Stomach (tissue), 8 donors: ENCODE measurements at regions not wholly inside any gene's neighbourhood (a gene's known extent, or its start where the extent isn't known, plus 50 kb on each side); places are given as distances from the start of the nearest gene placed in this dataset.
"Not testable (repeated sequence)": the region's sequence is repeated elsewhere in the genome, so short reads cannot be mapped to it uniquely, and the experiment has no call there.

Experiments used
- DNase-seq, 2 donors: peaks; one replicate each; pipeline versions ENCODE4 v3.0.0 to v3.0.0-alpha.2; 2013 to 2019
- H3K27ac ChIP-seq, 5 donors: fragments of 200-600 bp in 4 of 5; sonication (generic) in 4 of 5; one replicate each; pipeline ENCODE4 v1.5.1; 2013 to 2019; ENCODE audit warnings: mild to moderate bottlenecking in 1 of 5, moderate library complexity in 1 of 5
- H3K27me3 ChIP-seq, 3 donors: fragments of 200-600 bp; sonication (generic); one replicate each; pipeline ENCODE4 v1.5.1; 2017 to 2019; ENCODE audit warnings: mixed run types in 1 of 3
- H3K36me3 ChIP-seq, 4 donors: fragments of 200-600 bp; sonication (generic); 1 replicate in 3 of 4; 2 replicates in 1 of 4; pipeline ENCODE4 v1.5.1; 2016 to 2019
- H3K4me1 ChIP-seq, 4 donors: fragments of 200-600 bp; sonication (generic); one replicate each; pipeline ENCODE4 v1.5.1; 2016 to 2019
- H3K4me3 ChIP-seq, 4 donors: fragments of 200-600 bp; sonication (generic) in 3 of 4; one replicate each; pipeline ENCODE4 v1.5.1; 2016 to 2019; ENCODE audit warnings: mild to moderate bottlenecking in 1 of 4
- H3K9me3 ChIP-seq, 4 donors: fragments of 200-600 bp; sonication (generic); one replicate each; pipeline ENCODE4 v1.5.1; 2016 to 2019
- EP300 ChIP-seq: sonication (generic); formaldehyde crosslinking; IDR thresholded peaks from one replicate; pipeline ENCODE4 v1.6.1; 2017; ENCODE audit warnings: antibody characterized with exemption
- POLR2A ChIP-seq, 4 donors: fragments of 450-650 bp; IDR thresholded peaks; one replicate each; pipeline ENCODE4 v1.6.1; 2016; ENCODE audit warnings: antibody characterized with exemption in 4 of 4, control low read depth in 2 of 4, mild to moderate bottlenecking in 1 of 4, moderate library complexity in 1 of 4
- POLR2AphosphoS5 ChIP-seq, 3 donors: sonication (generic); formaldehyde crosslinking; IDR thresholded peaks; one replicate each; pipeline ENCODE4 v1.6.1; 2016; ENCODE audit warnings: antibody characterized with exemption in 3 of 3
- WGBS, 5 donors: extraction: QIAGEN DNeasy Blood & Tissue Kit in 3 of 5; methylation state at CpG; one replicate each; pipeline versions ENCODE4 v1.1.5 to v1.1.7; 2013 to 2018; 5-methylcytosine and 5-hydroxymethylcytosine counted together
- intact Hi-C: fragments of 100-400 bp; cut with DNase I; formaldehyde crosslinking; loops from one replicate; pipeline ENCODE4 v1.15.1; 2023; ENCODE audit warnings: low total_unique reads
- TF ChIP-seq, protein P1 (sequence below), 7 experiments: fragments of 450-650 bp in 4 of 7; fragments of 200-600 bp in 3 of 7; sonication (generic) in 3 of 7; IDR thresholded peaks; one replicate each; pipeline ENCODE4 v1.5.1; 2016 to 2019; ENCODE audit warnings: antibody characterized with exemption in 7 of 7, control low read depth in 2 of 7, mild to moderate bottlenecking in 1 of 7
- donor health status: healthy with polysubstance abuse.
- donor health status: Bipolar disorder and iron deficiency.
- donor health status: healthy.

- H3K36me3 ChIP-seq, result no peaks in the 10 kb centered on the region
- H3K4me1 ChIP-seq, result no peaks in the 10 kb centered on the region
- TF ChIP-seq EP300 (no peak), POLR2AphosphoS5 (IDR thresholded peaks at IDR 0.05) (no peak), POLR2A (IDR thresholded peaks at IDR 0.05) (no peak)
- TF ChIP-seq, protein P1, sequence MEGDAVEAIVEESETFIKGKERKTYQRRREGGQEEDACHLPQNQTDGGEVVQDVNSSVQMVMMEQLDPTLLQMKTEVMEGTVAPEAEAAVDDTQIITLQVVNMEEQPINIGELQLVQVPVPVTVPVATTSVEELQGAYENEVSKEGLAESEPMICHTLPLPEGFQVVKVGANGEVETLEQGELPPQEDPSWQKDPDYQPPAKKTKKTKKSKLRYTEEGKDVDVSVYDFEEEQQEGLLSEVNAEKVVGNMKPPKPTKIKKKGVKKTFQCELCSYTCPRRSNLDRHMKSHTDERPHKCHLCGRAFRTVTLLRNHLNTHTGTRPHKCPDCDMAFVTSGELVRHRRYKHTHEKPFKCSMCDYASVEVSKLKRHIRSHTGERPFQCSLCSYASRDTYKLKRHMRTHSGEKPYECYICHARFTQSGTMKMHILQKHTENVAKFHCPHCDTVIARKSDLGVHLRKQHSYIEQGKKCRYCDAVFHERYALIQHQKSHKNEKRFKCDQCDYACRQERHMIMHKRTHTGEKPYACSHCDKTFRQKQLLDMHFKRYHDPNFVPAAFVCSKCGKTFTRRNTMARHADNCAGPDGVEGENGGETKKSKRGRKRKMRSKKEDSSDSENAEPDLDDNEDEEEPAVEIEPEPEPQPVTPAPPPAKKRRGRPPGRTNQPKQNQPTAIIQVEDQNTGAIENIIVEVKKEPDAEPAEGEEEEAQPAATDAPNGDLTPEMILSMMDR (IDR thresholded peaks at IDR 0.05), result no peak
- DNase-seq, result no peak
- H3K4me3 ChIP-seq, result no peak overlapping the region
- no peak overlapping the region for H3K27ac ChIP-seq
- no peaks in the 10 kb centered on the region for H3K9me3 ChIP-seq
- no peaks in the 10 kb centered on the region for H3K27me3 ChIP-seq
- intact Hi-C loops, result no loop called here
Observed at GRCh38 chr1:96583903-96584302, 137.7 kb upstream of the PTBP2 start.

- Histone ChIP-seq H3K36me3 (no peaks in the 10 kb centered on the region), H3K9me3 (no peaks in the 10 kb centered on the region), H3K27ac (no peak overlapping the region), H3K27me3 (no peaks in the 10 kb centered on the region), H3K4me1 (no peaks in the 10 kb centered on the region), H3K4me3 (no peak overlapping the region)
- intact Hi-C loops, result no loop called here
- DNase-seq, result no peak
- WGBS, 5 donors, result 54 to 72% (median 62%) methylated on average over 4 of the region's 4 CpGs
- no peak for TF ChIP-seq EP300
- TF ChIP-seq, protein P1 (IDR thresholded peaks at IDR 0.05), result no peak
- TF ChIP-seq POLR2A (IDR thresholded peaks at IDR 0.05), result no peak
- TF ChIP-seq POLR2AphosphoS5 (IDR thresholded peaks at IDR 0.05), result no peak
Observed at GRCh38 chr1:96587222-96587621, 134.4 kb upstream of the PTBP2 start.

DNA sequence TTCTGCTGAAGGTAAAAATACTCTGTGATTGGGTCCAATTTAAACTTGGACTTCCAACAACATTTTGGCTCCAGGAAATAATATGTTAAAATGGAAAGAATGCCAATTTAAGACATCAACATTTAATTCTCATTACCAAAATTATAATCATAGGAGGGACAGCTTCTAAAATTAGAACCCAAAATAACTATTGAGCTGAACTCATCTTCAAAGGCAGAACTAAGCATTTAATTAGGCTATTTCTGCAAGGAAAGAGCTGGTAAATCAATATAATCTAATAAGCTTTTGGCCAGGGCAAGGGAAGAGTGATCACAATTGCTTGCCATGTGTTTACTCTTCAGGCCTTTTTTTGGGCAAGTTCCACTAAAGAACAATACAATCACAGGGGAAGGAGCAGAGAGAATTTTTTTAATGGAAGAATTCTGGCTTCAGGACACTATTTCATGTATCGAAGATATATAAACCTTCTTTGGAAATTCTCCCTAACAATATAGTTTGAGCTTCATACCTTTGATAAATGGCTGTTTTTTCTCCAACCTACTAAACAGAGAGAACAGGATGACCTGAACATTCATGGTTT lies 133.1 kb upstream of the PTBP2 start:
- WGBS, 5 donors, result 25 to 88% (median 74%) methylated on average over 1 of the region's 1 CpG
- DNase-seq, result no peak
- intact Hi-C loops, result no loop called here
- Histone ChIP-seq H3K4me1 (no peaks in the 10 kb centered on the region), H3K36me3 (no peaks in the 10 kb centered on the region), H3K4me3 (no peak overlapping the region), H3K27ac (no peak overlapping the region), H3K9me3 (no peaks in the 10 kb centered on the region), H3K27me3 (no peaks in the 10 kb centered on the region)
- TF ChIP-seq EP300 (no peak), POLR2A (IDR thresholded peaks at IDR 0.05) (no peak), POLR2AphosphoS5 (IDR thresholded peaks at IDR 0.05) (no peak)
- TF ChIP-seq, protein P1 (IDR thresholded peaks at IDR 0.05), result no peak

DNA sequence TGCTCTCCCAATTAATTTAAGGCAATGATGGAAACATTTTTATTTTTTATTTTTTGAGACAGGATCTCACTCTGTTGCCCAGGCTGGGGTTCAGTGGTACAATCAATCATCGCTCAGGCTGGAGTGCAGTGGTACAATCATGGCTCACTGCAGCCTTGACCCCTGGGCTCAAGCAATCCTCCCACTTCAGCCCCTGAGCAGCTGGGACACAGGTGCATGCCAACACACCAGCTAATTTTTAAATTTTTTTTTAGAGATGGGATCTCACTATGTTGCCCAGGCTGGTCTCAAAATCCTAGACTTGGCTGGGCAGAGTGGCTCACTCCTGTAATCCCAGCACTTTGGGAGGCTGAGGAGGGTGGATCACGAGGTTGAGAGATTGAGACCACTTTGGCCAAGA lies 126.1 kb upstream of the PTBP2 start:
- DNase-seq, intact Hi-C loops, H3K36me3 ChIP-seq, H3K9me3 ChIP-seq, H3K27ac ChIP-seq, H3K4me3 ChIP-seq, H3K4me1 ChIP-seq, H3K27me3 ChIP-seq: not testable (repeated sequence)
- 68 to 89% (median 80%) methylated on average over 2 of the region's 2 CpGs for WGBS, 5 donors

GRCh38 chr1:96596226-96596922 lies 125.2 kb upstream of the PTBP2 start:
- DNase-seq, result peak in 1 of 2 donors; percentile 46
- Histone ChIP-seq H3K27ac (no peak overlapping the region), H3K9me3 (no peaks in the 10 kb centered on the region), H3K36me3 (no peaks in the 10 kb centered on the region), H3K4me3 (no peak overlapping the region), H3K27me3 (no peaks in the 10 kb centered on the region), H3K4me1 (no peaks in the 10 kb centered on the region)
- WGBS, 5 donors, result 44 to 53% (median 51%) methylated on average over 4 of the region's 4 CpGs
- intact Hi-C loops, result no loop called here
- TF ChIP-seq POLR2AphosphoS5 (IDR thresholded peaks at IDR 0.05) (no peak), POLR2A (IDR thresholded peaks at IDR 0.05) (no peak)
- TF ChIP-seq, protein P1 (IDR thresholded peaks at IDR 0.05), result peak in 1 of 7 experiments; percentile 8
